Endothelial cell of umbilical vein (primary cell): ENCODE measurements at regions not wholly inside any gene's neighbourhood (a gene's known extent, or its start where the extent isn't known, plus 50 kb on each side); places are given as distances from the start of the nearest gene placed in this dataset.

Source experiments
- BruUV-seq: library from RNA; stranded (reverse); fragments of 400-500 nt; replicated peaks from 2 replicates; lab custom pipeline; 2021; lab: Mats Ljungman, UMichigan
- CTCF ChIA-PET: fragments of 300-600, 350-600 bp; sonication (Branson Sonifier 250); formaldehyde crosslinking; loops from one replicate; lab custom pipeline; 2021; ENCODE audit warnings: antibody characterized with exemption, inconsistent platforms; lab: Charles Lee
- POLR2A ChIA-PET: fragments of 300-600, 350-600 bp; sonication (Branson Sonifier 250); formaldehyde crosslinking; loops from one replicate; lab custom pipeline; 2021; ENCODE audit warnings: antibody characterized with exemption, inconsistent platforms; lab: Charles Lee
- DNase-seq: peaks from one replicate; pipeline ENCODE4 v3.0.0-alpha.2; 2011; ENCODE audit warnings: low read depth, low spot score
- FAIRE-seq: peaks from 2 replicates; lab custom pipeline; 2011; peaks lifted over from hg19 to GRCh38; lab: Jason Lieb, UNC
- H2AFZ ChIP-seq: 2 replicates; pipeline ENCODE4 v1.6.0; 2012; ENCODE audit warnings: low read depth, low read length, control low read depth, inconsistent platforms
- H3K27ac ChIP-seq: 2 replicates; pipeline ENCODE4 v1.5.1; 2011; ENCODE audit warnings: low read depth, mild to moderate bottlenecking, control low read depth, low read length, moderate library complexity; ENCODE audit not compliant: insufficient read depth
- H3K27me3 ChIP-seq, 2 experiments: 2 replicates each; pipeline versions ENCODE4 v1.6.0 to v1.6.1; 2011; ENCODE audit warnings: low read length in 2 of 2, mixed read lengths in 1 of 2; ENCODE audit not compliant: control insufficient read depth in 2 of 2, insufficient read depth in 2 of 2
- H3K36me3 ChIP-seq, 2 experiments: 2 replicates in 1 of 2; 3 replicates in 1 of 2; pipeline ENCODE4 v1.5.1; 2011; ENCODE audit warnings: low read length in 2 of 2, mild to moderate bottlenecking in 1 of 2, moderate library complexity in 1 of 2; ENCODE audit not compliant: control insufficient read depth in 2 of 2, insufficient read depth in 2 of 2; ENCODE audit errors: extremely low read depth in 1 of 2
- H3K4me1 ChIP-seq: 3 replicates; pipeline ENCODE4 v1.5.1; 2011; ENCODE audit warnings: mild to moderate bottlenecking, low read length; ENCODE audit not compliant: control insufficient read depth, insufficient read depth; ENCODE audit errors: extremely low read depth
- H3K4me2 ChIP-seq: 2 replicates; pipeline ENCODE4 v1.6.1; 2011; ENCODE audit warnings: low read length, control low read depth, mixed read lengths; ENCODE audit not compliant: insufficient read depth
- H3K4me3 ChIP-seq, 3 experiments: fragments of 200-600 bp in 1 of 3; sonication (generic), shearing (Covaris generic) in 1 of 3; replicated peaks in 1 of 3; 2 replicates each; pipeline ENCODE4 v1.5.1; 2011 to 2016; ENCODE audit warnings: control low read depth in 3 of 3, low read length in 3 of 3, mild to moderate bottlenecking in 2 of 3, inconsistent platforms in 1 of 3, low read depth in 1 of 3, moderate library complexity in 1 of 3; ENCODE audit not compliant: insufficient read depth in 1 of 3
- H3K79me2 ChIP-seq: 2 replicates; pipeline ENCODE4 v1.6.0; 2012; ENCODE audit warnings: low read length, inconsistent platforms; ENCODE audit not compliant: control insufficient read depth, insufficient read depth
- H3K9ac ChIP-seq: replicated peaks from 2 replicates; pipeline ENCODE3; 2011; ENCODE audit warnings: low read length, control low read depth; ENCODE audit not compliant: insufficient read depth; ENCODE audit errors: extremely low read depth
- H3K9me1 ChIP-seq: replicated peaks from 3 replicates; pipeline ENCODE4 v1.6.0; 2011; ENCODE audit warnings: mild to moderate bottlenecking, low read length; ENCODE audit not compliant: control insufficient read depth, insufficient read depth; ENCODE audit errors: extremely low read depth
- H3K9me3 ChIP-seq: replicated peaks from 2 replicates; pipeline ENCODE4 v1.5.1; 2012; ENCODE audit warnings: low read length, inconsistent platforms; ENCODE audit not compliant: control insufficient read depth, insufficient read depth
- H4K20me1 ChIP-seq: replicated peaks from 2 replicates; pipeline ENCODE3; 2011; ENCODE audit warnings: mild to moderate bottlenecking, low read length; ENCODE audit not compliant: control insufficient read depth, insufficient read depth; ENCODE audit errors: extremely low read depth
- CTCF ChIP-seq, 2 donors: IDR thresholded peaks; 1 replicate in 1 of 2; 2 replicates in 1 of 2; pipeline ENCODE4 v1.5.1; 2011; ENCODE audit warnings: low read length in 2 of 2, mild to moderate bottlenecking in 2 of 2, moderate library complexity in 2 of 2, control low read depth in 1 of 2, inconsistent platforms in 1 of 2, low read depth in 1 of 2; ENCODE audit not compliant: insufficient read depth in 1 of 2; ENCODE audit errors: extremely low read depth in 1 of 2
- EZH2 ChIP-seq: IDR thresholded peaks from 2 replicates; pipeline ENCODE4 v1.6.1; 2012; ENCODE audit warnings: borderline replicate concordance, low read depth, mild to moderate bottlenecking, moderate library complexity, low read length, inconsistent platforms; ENCODE audit not compliant: severe bottlenecking
- FOS ChIP-seq: IDR thresholded peaks from 2 replicates; pipeline ENCODE4 v1.6.1; 2011; ENCODE audit warnings: mild to moderate bottlenecking, low read length, moderate library complexity, borderline replicate concordance; ENCODE audit not compliant: insufficient read depth
- GATA2 ChIP-seq: IDR thresholded peaks from 2 replicates; pipeline ENCODE4 v1.7.0; 2011; ENCODE audit warnings: low read depth, mild to moderate bottlenecking, moderate library complexity, mixed read lengths, low read length; ENCODE audit not compliant: insufficient read length, insufficient read depth
- JUN ChIP-seq: IDR thresholded peaks from 2 replicates; pipeline ENCODE4 v1.6.1; 2011; ENCODE audit warnings: borderline replicate concordance, low read depth; ENCODE audit not compliant: insufficient read length, insufficient read depth
- MAX ChIP-seq: IDR thresholded peaks from 2 replicates; pipeline ENCODE4 v1.6.1; 2011; ENCODE audit not compliant: insufficient read depth, insufficient read length
- MYC ChIP-seq: IDR thresholded peaks from one replicate; pipeline ENCODE4 v1.6.1; 2011; ENCODE audit warnings: mild to moderate bottlenecking, low read depth, low read length
- POLR2A ChIP-seq: IDR thresholded peaks from 2 replicates; pipeline ENCODE4 v1.6.1; 2012; ENCODE audit warnings: low read depth, mild to moderate bottlenecking, control low read depth, low read length
- POLR2AphosphoS5 ChIP-seq: IDR thresholded peaks from 2 replicates; pipeline ENCODE4 v1.6.1; 2012; ENCODE audit warnings: low read depth, mild to moderate bottlenecking, control low read depth, low read length, moderate library complexity; ENCODE audit not compliant: insufficient read depth
- dilution Hi-C: fragments of 300-500 bp; cut with MboI; formaldehyde crosslinking; loops from one replicate; pipeline ENCODE4 v1.15.0; 2019; ENCODE audit warnings: low sequenced_read_pairs; ENCODE audit not compliant: extremely low pct_ligation_motif_present
- intact Hi-C: fragments of 100-400 bp; cut with micrococcal nuclease; formaldehyde crosslinking; loops from one replicate; pipeline ENCODE4 v1.10.0; 2022

- Histone ChIP-seq H3K4me1 (peaks cover 18% of the 10 kb centered on the region), H3K27me3 (no peaks in the 10 kb centered on the region), H3K4me3 (no peak overlapping the region), H3K9me1 (no peaks in the 10 kb centered on the region), H3K79me2 (no peaks in the 10 kb centered on the region), H2AFZ (peak overlapping the region; percentile 86), H3K4me2 (no peak overlapping the region), H3K36me3 (no peaks in the 10 kb centered on the region), H3K9me3 (no peaks in the 10 kb centered on the region), H3K27ac (no peak overlapping the region), H3K9ac (no peak overlapping the region), H4K20me1 (no peaks in the 10 kb centered on the region)
- dilution Hi-C loops: no loop called here
- ChIA-PET CTCF (interaction anchor here (1.0 to 3.8 kb wide), 9 partner anchors 8 to 219 kb away, joined by 3 to 24 read pairs (median 4); no protein-coding TSS in a partner anchor), POLR2A (no interaction called here)
- intact Hi-C loops: loop anchor here (5.0 kb wide), 1 partner anchor 143 kb away; no protein-coding TSS in a partner anchor
- no peak for DNase-seq
- no TSS peak for BruUV-seq
- FAIRE-seq: no peak
- no peak for TF ChIP-seq MYC
- no peak for TF ChIP-seq FOS
- TF ChIP-seq POLR2AphosphoS5: no peak
- TF ChIP-seq CTCF (IDR thresholded peaks at IDR 0.05; ENCODE audit: extremely low read depth in 1 of 2, insufficient read depth in 1 of 2, low read depth in 1 of 2, low read length in 2 of 2): no peak
- TF ChIP-seq GATA2: no peak
- no peak for TF ChIP-seq EZH2
- TF ChIP-seq POLR2A: no peak
- TF ChIP-seq JUN: no peak
- no peak for TF ChIP-seq MAX
Measured at GRCh38 chr15:99485153-99485961, 80.4 kb upstream of the MEF2A start.
